ENCODE measurements at regions not wholly inside any gene's neighbourhood (a gene's known extent, or its start where the extent isn't known, plus 50 kb on each side); places are given as distances from the start of the nearest gene placed in this dataset.
"Not testable (repeated sequence)": the region's sequence is repeated elsewhere in the genome, so short reads cannot be mapped to it uniquely, and the experiment has no call there.

DNA sequence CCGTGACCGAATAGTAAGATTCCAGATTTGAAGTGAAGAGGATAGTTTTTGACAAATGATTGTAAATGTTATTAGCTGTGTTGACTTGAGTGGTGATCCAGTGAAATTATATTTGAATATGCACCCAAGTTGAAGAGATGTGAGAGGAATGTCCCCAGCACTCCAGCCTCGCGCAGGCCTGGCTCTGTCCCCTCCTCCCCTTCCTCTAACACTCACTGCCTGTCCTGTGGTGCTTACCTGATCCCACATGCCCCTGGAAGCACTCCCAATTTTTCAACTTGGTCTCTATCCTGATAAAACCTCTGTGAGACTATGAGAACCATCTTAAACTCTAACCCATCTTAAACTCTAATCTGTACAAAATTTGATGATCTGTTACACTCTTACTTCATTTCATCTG lies 154.7 kb upstream of the LRP1B start:
- H3K36me3 ChIP-seq (ENCODE audit: control insufficient read depth, low read length), result no peaks in the 10 kb centered on the region
- no peak overlapping the region for H3K4me2 ChIP-seq (ENCODE audit: low read length)
- H3K4me1 ChIP-seq (ENCODE audit: control insufficient read depth, low read length), result no peaks in the 10 kb centered on the region
- no peaks in the 10 kb centered on the region for H3F3A ChIP-seq (ENCODE audit: control insufficient read depth, insufficient read depth)
- no peaks in the 10 kb centered on the region for H3K79me2 ChIP-seq (ENCODE audit: control insufficient read depth, low read length)
- peaks cover 4% of the 10 kb centered on the region; the same call in 1 of the 2 replicates for H3K27me3 ChIP-seq (ENCODE audit: control insufficient read depth, low read length)
- no peaks in the 10 kb centered on the region for H4K20me1 ChIP-seq (ENCODE audit: control insufficient read depth, insufficient read depth, low read depth, low read length)
- H3K27ac ChIP-seq (ENCODE audit: low read depth, low read length), result no peak overlapping the region
- TF ChIP-seq, protein P1, sequence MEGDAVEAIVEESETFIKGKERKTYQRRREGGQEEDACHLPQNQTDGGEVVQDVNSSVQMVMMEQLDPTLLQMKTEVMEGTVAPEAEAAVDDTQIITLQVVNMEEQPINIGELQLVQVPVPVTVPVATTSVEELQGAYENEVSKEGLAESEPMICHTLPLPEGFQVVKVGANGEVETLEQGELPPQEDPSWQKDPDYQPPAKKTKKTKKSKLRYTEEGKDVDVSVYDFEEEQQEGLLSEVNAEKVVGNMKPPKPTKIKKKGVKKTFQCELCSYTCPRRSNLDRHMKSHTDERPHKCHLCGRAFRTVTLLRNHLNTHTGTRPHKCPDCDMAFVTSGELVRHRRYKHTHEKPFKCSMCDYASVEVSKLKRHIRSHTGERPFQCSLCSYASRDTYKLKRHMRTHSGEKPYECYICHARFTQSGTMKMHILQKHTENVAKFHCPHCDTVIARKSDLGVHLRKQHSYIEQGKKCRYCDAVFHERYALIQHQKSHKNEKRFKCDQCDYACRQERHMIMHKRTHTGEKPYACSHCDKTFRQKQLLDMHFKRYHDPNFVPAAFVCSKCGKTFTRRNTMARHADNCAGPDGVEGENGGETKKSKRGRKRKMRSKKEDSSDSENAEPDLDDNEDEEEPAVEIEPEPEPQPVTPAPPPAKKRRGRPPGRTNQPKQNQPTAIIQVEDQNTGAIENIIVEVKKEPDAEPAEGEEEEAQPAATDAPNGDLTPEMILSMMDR (IDR thresholded peaks at IDR 0.05; ENCODE audit: low read depth, low read length, poor library complexity, severe bottlenecking), result no peak
- no peak for TF ChIP-seq EZH2phosphoT487 (IDR thresholded peaks at IDR 0.05; ENCODE audit: borderline replicate concordance, low read length)
- no peaks in the 10 kb centered on the region for H3K9me3 ChIP-seq (ENCODE audit: control insufficient read depth, insufficient read depth, low read length)
- H3K4me3 ChIP-seq (ENCODE audit: low read length), result no peak overlapping the region
- no peaks in the 10 kb centered on the region for H3K9me2 ChIP-seq (replicated peaks; ENCODE audit: control insufficient read depth, low read length)

DNA sequence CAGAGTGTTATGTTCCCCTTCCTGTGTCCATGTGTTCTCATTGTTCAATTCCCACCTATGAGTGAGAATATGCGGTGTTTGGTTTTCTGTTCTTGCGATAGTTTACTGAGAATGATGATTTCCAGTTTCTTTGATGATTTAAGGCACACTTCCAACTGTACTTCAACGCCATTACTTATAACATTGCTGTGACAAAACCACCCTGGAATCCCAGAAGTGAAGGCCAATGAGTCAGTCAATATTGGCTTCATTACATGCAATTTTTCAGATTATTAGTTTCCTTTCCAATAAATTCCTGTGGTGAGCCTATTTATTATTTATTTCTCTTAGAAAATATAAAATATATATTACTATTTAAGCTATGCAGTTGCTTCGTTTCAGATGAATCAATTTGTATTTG lies 153.5 kb upstream of the LRP1B start:
- not testable (repeated sequence) for H4K20me1 ChIP-seq (ENCODE audit: control insufficient read depth, insufficient read depth, low read depth, low read length); H3K9me2 ChIP-seq (replicated peaks; ENCODE audit: control insufficient read depth, low read length); H3F3A ChIP-seq (ENCODE audit: control insufficient read depth, insufficient read depth); H3K79me2 ChIP-seq (ENCODE audit: control insufficient read depth, low read length); H3K27ac ChIP-seq (ENCODE audit: low read depth, low read length); H3K36me3 ChIP-seq (ENCODE audit: control insufficient read depth, low read length); H3K9me3 ChIP-seq (ENCODE audit: control insufficient read depth, insufficient read depth, low read length); H3K4me1 ChIP-seq (ENCODE audit: control insufficient read depth, low read length); H3K4me2 ChIP-seq (ENCODE audit: low read length); H3K27me3 ChIP-seq (ENCODE audit: control insufficient read depth, low read length); H3K4me3 ChIP-seq (ENCODE audit: low read length)

DNA sequence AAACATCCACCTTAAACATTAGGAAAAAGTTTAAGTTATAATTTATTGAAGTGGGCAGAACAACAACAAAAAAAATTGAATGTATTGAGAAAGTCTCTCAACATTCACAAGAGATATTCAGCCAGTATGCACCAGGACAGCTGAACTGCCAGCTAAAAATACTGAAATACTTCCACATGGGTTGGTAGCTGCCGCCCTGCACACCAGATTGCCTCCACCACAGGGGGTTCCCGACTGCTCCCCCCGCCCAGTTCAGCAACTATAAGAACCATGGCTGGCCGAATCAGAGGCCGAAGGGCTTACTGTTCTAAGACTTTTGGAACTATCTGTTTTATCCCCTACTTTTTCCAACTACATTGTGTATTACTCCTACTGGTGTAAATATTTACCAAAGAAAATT lies 150.0 kb upstream of the LRP1B start:
- H3K4me2 ChIP-seq (ENCODE audit: low read length), result no peak overlapping the region
- H3K4me3 ChIP-seq (ENCODE audit: low read length), result no peak overlapping the region
- H3K27me3 ChIP-seq (ENCODE audit: control insufficient read depth, low read length), result peaks cover 4% of the 10 kb centered on the region; the same call in 1 of the 2 replicates
- no peak for TF ChIP-seq EZH2phosphoT487 (IDR thresholded peaks at IDR 0.05; ENCODE audit: borderline replicate concordance, low read length)
- TF ChIP-seq, protein P1 (IDR thresholded peaks at IDR 0.05; ENCODE audit: low read depth, low read length, poor library complexity, severe bottlenecking), result no peak
- H3K9me2 ChIP-seq (replicated peaks; ENCODE audit: control insufficient read depth, low read length), result no peaks in the 10 kb centered on the region
- no peaks in the 10 kb centered on the region for H3K9me3 ChIP-seq (ENCODE audit: control insufficient read depth, insufficient read depth, low read length)
- H4K20me1 ChIP-seq (ENCODE audit: control insufficient read depth, insufficient read depth, low read depth, low read length), result no peaks in the 10 kb centered on the region
- H3K79me2 ChIP-seq (ENCODE audit: control insufficient read depth, low read length), result no peaks in the 10 kb centered on the region
- H3F3A ChIP-seq (ENCODE audit: control insufficient read depth, insufficient read depth), result no peaks in the 10 kb centered on the region
- no peak overlapping the region for H3K27ac ChIP-seq (ENCODE audit: low read depth, low read length)
- H3K36me3 ChIP-seq (ENCODE audit: control insufficient read depth, low read length), result no peaks in the 10 kb centered on the region
- H3K4me1 ChIP-seq (ENCODE audit: control insufficient read depth, low read length), result no peaks in the 10 kb centered on the region

DNA sequence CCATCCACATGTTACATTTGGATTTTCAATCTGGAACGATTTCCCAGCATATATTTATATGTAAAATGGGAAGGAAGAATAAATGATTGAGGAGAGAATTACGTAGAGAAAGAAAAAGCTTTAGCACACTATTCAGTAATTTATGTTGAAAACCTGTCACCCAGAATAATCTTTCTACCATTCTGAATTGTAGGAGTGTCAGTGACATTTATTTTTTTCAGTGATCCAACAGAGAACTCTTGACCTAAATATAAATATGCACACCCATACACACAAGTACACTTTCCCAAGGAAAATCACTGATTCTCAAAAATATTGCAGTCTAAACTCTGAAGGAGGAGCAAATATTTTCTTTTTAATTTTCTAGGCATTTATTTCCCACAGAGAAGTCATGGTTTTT lies 140.2 kb upstream of the LRP1B start:
- Histone ChIP-seq H3K4me2 (ENCODE audit: low read length) (no peak overlapping the region), H4K20me1 (ENCODE audit: control insufficient read depth, insufficient read depth, low read depth, low read length) (no peaks in the 10 kb centered on the region), H3K36me3 (ENCODE audit: control insufficient read depth, low read length) (no peaks in the 10 kb centered on the region), H3K27ac (ENCODE audit: low read depth, low read length) (no peak overlapping the region), H3F3A (ENCODE audit: control insufficient read depth, insufficient read depth) (no peaks in the 10 kb centered on the region), H3K9me3 (ENCODE audit: control insufficient read depth, insufficient read depth, low read length) (no peaks in the 10 kb centered on the region), H3K4me3 (ENCODE audit: low read length) (no peak overlapping the region), H3K9me2 (replicated peaks; ENCODE audit: control insufficient read depth, low read length) (no peaks in the 10 kb centered on the region), H3K27me3 (ENCODE audit: control insufficient read depth, low read length) (no peaks in the 10 kb centered on the region), H3K79me2 (ENCODE audit: control insufficient read depth, low read length) (no peaks in the 10 kb centered on the region), H3K4me1 (ENCODE audit: control insufficient read depth, low read length) (no peaks in the 10 kb centered on the region)
- TF ChIP-seq EZH2phosphoT487 (IDR thresholded peaks at IDR 0.05; ENCODE audit: borderline replicate concordance, low read length), result no peak
- TF ChIP-seq, protein P1 (IDR thresholded peaks at IDR 0.05; ENCODE audit: low read depth, low read length, poor library complexity, severe bottlenecking), result no peak

Measured in DOHH2 (cell line).